ENCODE measurements at regions not wholly inside any gene's neighbourhood (a gene's known extent, or its start where the extent isn't known, plus 50 kb on each side); places are given as distances from the start of the nearest gene placed in this dataset.

DNA sequence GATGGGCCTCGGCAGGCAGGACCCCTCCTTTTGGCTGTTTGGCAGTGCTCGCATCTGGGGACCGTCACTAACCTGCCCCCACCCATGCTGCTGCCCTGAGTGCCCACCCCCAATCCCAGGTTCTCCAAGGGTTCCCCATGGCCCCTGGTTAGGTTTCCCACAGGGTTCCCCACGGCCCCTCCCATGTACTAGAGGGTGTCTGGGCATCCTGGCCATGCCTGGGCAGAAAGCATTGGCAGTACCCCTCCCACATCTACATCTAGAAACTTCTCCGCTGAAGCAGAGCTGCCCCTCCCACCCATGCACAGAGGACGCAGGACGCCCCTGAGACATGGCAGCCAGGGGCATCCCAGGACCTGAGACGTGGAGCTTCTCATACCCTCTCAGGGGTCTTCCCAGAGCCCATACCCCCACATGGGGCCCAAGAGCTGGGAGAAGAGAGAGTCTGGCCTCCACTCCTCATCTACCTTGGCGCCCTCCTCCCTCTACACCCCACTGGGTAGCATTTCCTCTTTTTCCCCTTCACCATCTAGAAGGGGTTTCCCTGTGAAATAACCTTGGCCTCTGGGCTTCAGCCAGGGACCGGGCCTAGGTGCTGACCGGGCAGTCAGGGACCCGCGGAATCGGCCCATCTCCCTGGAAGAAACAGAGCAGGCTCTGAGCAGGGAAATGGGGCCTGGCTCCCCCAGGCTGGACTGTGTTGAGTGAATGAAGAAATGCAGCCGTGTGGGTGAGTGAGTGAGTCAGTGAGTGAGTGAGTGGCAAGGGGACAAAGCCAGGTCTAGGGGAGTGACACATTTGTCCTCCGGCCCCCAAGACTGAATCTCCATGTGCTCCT, 987.3 kb downstream of the BRD1 start:
- H3K4me3 ChIP-seq (ENCODE audit: low read length in 2 of 2) = no peak overlapping the region
- no peak overlapping the region for H3K9ac ChIP-seq (ENCODE audit: low read depth in 1 of 2, low read length in 2 of 2)
- no peaks in the 10 kb centered on the region for H3K36me3 ChIP-seq (ENCODE audit: control insufficient read depth in 2 of 2, insufficient read depth in 2 of 2, low read length in 2 of 2)
- H3K9me3 ChIP-seq (ENCODE audit: control insufficient read depth in 2 of 2, low read length in 2 of 2) = peaks cover 0 to 5% of the 10 kb centered on the region in 2 donors
- H3K27ac ChIP-seq (ENCODE audit: low read depth in 2 of 2, low read length in 2 of 2) = no peak overlapping the region
- peaks cover 0 to 2% of the 10 kb centered on the region in 2 donors for H3K27me3 ChIP-seq (ENCODE audit: control insufficient read depth in 2 of 2, insufficient read depth in 2 of 2, low read length in 2 of 2)
- H3K4me1 ChIP-seq (ENCODE audit: control insufficient read depth in 2 of 2, insufficient read depth in 2 of 2, low read length in 2 of 2) = no peaks in the 10 kb centered on the region

DNA sequence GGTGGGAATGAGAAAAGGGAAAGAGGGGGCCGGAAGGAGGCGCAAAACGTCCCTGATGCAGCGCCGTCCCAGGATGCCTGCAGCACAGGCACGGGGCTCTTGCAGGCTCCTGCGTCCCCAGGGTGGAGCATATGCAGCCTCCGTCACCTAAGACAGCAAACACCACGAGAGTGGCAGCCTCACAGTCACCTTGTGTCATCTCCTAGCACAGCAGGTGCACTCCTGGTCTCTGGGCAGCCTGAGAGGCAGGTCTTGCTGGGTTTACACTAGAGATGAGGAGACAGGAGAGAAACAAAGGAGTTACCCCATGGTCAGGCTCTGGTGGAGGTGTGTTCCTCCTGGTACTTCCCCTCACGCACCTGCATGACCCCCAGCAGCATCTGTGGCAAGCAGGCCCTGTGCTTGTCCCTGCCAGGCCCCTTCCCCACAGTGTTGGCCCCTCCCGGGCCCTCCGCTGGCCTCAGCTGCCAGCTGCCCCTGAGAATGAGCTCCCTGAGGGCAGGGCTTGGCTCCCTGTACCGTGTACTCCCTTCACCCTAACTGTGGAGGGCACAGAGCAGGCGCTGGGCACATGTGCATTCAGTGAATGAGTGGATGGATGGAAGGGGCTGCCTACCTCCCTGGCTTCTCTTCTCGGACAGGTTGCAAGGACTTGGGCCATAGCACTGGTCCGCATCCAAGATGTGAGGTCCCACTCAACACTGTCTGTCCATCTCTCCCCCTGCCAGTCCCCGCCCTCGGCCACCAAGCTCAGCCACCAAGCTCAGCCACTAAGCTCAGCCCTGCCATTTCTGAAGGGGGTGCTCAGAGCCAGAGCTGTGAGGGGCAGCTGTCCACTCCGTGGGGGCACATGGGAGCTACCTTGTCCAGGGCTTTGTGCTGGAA, 988.6 kb downstream of the BRD1 start:
- Histone ChIP-seq H3K36me3 (ENCODE audit: control insufficient read depth in 2 of 2, insufficient read depth in 2 of 2, low read length in 2 of 2) (no peaks in the 10 kb centered on the region), H3K9me3 (ENCODE audit: control insufficient read depth in 2 of 2, low read length in 2 of 2) (peaks cover 0 to 5% of the 10 kb centered on the region in 2 donors), H3K4me1 (ENCODE audit: control insufficient read depth in 2 of 2, insufficient read depth in 2 of 2, low read length in 2 of 2) (no peaks in the 10 kb centered on the region), H3K27ac (ENCODE audit: low read depth in 2 of 2, low read length in 2 of 2) (no peak overlapping the region), H3K9ac (ENCODE audit: low read depth in 1 of 2, low read length in 2 of 2) (no peak overlapping the region), H3K27me3 (ENCODE audit: control insufficient read depth in 2 of 2, insufficient read depth in 2 of 2, low read length in 2 of 2) (peaks cover 0 to 2% of the 10 kb centered on the region in 2 donors), H3K4me3 (ENCODE audit: low read length in 2 of 2) (no peak overlapping the region)

DNA sequence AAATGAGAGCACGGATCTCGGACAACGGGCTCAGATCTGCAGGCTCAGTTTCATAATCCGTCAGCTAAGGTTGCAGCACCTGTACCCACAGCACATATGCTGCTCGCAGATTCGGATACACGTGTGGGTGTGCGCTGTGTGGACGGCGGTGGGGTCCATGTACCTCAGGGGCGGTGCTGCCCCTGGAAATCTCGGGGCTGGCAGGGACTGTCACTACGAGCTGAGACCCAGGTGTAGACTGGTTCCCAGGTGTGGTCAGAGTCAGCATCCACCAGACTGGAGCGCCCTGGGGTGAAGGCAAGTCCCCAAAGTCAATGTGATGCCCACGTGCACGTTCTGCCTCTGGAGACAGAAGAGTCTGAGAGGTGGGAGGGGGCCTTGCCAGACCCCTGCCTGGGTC, 989.3 kb downstream of the BRD1 start:
- Histone ChIP-seq H3K4me3 (ENCODE audit: low read length in 2 of 2) (no peak overlapping the region), H3K9me3 (ENCODE audit: control insufficient read depth in 2 of 2, low read length in 2 of 2) (peaks cover 0 to 5% of the 10 kb centered on the region in 2 donors), H3K27ac (ENCODE audit: low read depth in 2 of 2, low read length in 2 of 2) (no peak overlapping the region), H3K4me1 (ENCODE audit: control insufficient read depth in 2 of 2, insufficient read depth in 2 of 2, low read length in 2 of 2) (no peaks in the 10 kb centered on the region), H3K36me3 (ENCODE audit: control insufficient read depth in 2 of 2, insufficient read depth in 2 of 2, low read length in 2 of 2) (no peaks in the 10 kb centered on the region), H3K27me3 (ENCODE audit: control insufficient read depth in 2 of 2, insufficient read depth in 2 of 2, low read length in 2 of 2) (peaks cover 0 to 2% of the 10 kb centered on the region in 2 donors), H3K9ac (ENCODE audit: low read depth in 1 of 2, low read length in 2 of 2) (no peak overlapping the region)

DNA sequence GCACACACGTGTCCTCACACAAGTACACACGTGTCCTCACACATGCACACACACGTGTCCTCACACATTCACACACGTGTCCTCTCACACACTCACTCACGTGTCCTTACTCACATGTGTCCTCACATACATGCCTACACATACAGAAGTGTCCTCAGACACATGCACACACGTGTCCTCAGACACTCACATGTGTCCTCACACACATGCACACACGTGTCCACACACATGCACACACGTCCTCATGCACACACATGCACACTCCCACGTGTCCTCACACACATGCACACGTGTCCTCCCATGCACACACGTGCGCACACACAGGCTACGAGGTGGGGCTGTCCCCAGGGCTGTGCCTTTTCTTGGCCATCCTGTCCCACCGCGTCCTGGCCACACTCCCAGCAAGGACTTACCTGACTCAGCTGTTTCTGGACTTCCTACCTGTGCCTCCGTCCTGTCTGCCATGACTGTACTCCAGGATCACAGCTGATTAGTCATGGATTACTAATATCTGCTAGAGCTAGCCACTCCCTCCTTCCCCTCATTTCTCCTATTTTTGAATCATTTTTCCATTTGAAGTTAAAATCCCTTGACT, 990.2 kb downstream of the BRD1 start:
- Histone ChIP-seq H3K4me1 (ENCODE audit: control insufficient read depth in 2 of 2, insufficient read depth in 2 of 2, low read length in 2 of 2) (no peaks in the 10 kb centered on the region), H3K27me3 (ENCODE audit: control insufficient read depth in 2 of 2, insufficient read depth in 2 of 2, low read length in 2 of 2) (peaks cover 0 to 2% of the 10 kb centered on the region in 2 donors), H3K27ac (ENCODE audit: low read depth in 2 of 2, low read length in 2 of 2) (no peak overlapping the region), H3K4me3 (ENCODE audit: low read length in 2 of 2) (no peak overlapping the region), H3K9ac (ENCODE audit: low read depth in 1 of 2, low read length in 2 of 2) (no peak overlapping the region), H3K36me3 (ENCODE audit: control insufficient read depth in 2 of 2, insufficient read depth in 2 of 2, low read length in 2 of 2) (no peaks in the 10 kb centered on the region), H3K9me3 (ENCODE audit: control insufficient read depth in 2 of 2, low read length in 2 of 2) (peaks cover 2 to 5% of the 10 kb centered on the region in 2 donors)

DNA sequence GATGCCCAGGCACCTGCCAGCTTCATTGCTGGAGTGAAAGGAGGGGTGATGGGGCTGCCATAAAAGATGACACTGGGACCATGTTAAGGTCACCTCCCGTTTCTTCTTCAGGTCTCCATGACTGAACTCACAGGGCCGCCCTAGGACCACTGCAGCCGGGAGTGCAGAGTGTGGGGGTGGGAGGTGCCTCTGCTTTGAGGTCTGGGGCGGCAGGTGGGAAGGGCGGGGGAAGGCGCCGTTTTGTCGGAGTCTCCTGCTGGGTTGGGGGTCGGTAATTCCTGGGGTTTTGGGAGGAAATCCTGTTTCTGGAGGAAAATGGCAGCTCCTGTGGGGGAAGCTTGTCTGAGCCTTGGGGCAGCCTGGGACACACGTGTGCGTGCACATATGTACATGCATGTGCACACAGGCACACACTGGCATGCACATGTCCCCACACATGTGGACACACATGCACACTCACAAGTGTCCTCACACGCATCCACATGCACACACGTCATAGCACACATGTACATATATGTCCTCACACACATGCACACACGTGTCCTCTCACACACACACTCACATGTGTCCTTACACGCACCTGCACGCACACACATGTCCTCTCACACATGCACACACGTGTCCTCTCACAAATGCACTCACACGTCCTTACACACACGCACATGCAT, 990.9 kb downstream of the BRD1 start:
- no peaks in the 10 kb centered on the region for H3K4me1 ChIP-seq (ENCODE audit: control insufficient read depth in 2 of 2, insufficient read depth in 2 of 2, low read length in 2 of 2)
- no peak overlapping the region for H3K9ac ChIP-seq (ENCODE audit: low read depth in 1 of 2, low read length in 2 of 2)
- H3K4me3 ChIP-seq (ENCODE audit: low read length in 2 of 2) = no peak overlapping the region
- peaks cover 0 to 2% of the 10 kb centered on the region in 2 donors for H3K27me3 ChIP-seq (ENCODE audit: control insufficient read depth in 2 of 2, insufficient read depth in 2 of 2, low read length in 2 of 2)
- H3K27ac ChIP-seq (ENCODE audit: low read depth in 2 of 2, low read length in 2 of 2) = no peak overlapping the region
- peaks cover 2 to 5% of the 10 kb centered on the region in 2 donors for H3K9me3 ChIP-seq (ENCODE audit: control insufficient read depth in 2 of 2, low read length in 2 of 2)
- no peaks in the 10 kb centered on the region for H3K36me3 ChIP-seq (ENCODE audit: control insufficient read depth in 2 of 2, insufficient read depth in 2 of 2, low read length in 2 of 2)

DNA sequence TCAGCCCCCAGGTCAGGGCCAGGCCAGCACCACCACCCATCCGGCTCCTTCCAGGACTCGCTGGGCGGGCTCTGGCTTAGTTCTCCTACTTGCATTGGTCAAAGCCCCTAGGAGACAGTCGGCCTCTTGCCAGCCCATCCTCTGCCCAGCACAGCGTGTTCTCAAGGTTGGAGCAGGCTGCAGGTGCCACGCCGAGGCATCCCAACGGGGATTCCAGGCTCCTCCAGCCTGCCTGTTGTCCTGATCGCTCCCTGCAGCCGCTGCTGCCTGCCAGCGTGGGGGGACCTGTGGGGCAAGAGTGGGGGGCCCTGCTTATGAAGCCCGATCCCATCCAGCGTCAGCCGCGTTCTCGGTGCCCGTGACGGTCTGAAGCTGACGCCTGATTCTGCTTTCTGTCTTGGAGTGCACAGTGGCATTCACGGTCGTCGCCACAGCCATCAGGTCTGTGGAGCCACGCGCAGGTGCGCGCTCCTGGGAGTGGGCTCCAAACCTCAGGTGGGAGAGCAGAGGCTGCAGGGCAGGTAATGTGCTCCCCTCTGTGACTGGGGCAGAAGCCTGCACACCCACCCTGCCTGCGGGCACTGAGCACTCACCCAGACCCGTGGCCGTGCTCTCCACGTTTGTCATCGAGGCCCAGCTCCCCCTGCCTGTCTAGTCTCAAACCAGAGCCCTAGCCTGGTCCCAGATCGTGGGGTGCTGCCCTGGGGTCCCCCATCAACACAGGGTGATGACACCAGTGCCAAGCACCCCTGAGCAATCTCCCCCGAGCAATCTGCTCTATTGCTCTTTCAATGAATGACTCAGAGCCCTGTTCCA, 991.6 kb downstream of the BRD1 start:
- Histone ChIP-seq H3K9ac (ENCODE audit: low read depth in 1 of 2, low read length in 2 of 2) (no peak overlapping the region), H3K27me3 (ENCODE audit: control insufficient read depth in 2 of 2, insufficient read depth in 2 of 2, low read length in 2 of 2) (peaks cover 0 to 2% of the 10 kb centered on the region in 2 donors), H3K36me3 (ENCODE audit: control insufficient read depth in 2 of 2, insufficient read depth in 2 of 2, low read length in 2 of 2) (no peaks in the 10 kb centered on the region), H3K27ac (ENCODE audit: low read depth in 2 of 2, low read length in 2 of 2) (no peak overlapping the region), H3K9me3 (ENCODE audit: control insufficient read depth in 2 of 2, low read length in 2 of 2) (peaks cover 2 to 5% of the 10 kb centered on the region in 2 donors), H3K4me3 (ENCODE audit: low read length in 2 of 2) (no peak overlapping the region), H3K4me1 (ENCODE audit: control insufficient read depth in 2 of 2, insufficient read depth in 2 of 2, low read length in 2 of 2) (no peaks in the 10 kb centered on the region)

DNA sequence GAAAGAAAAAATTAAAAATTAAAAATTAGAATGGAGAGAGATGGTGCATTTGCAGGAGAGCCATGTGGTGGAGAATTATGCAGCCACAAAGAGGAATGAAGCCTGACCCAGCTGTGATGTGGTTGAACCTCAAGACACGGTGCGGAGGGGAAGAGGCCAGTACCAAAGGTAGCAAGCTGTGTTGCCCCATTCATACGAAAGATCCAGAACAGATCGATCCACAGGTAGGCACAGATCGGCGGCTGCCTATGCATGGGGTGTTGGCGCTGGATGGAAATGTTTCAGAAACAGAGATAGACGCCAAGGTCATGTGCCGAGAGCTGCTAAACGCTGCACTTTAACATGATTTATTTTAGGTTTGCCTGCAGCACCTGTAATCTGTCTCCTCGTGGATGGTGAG, 992.3 kb downstream of the BRD1 start:
- no peaks in the 10 kb centered on the region for H3K4me1 ChIP-seq (ENCODE audit: control insufficient read depth in 2 of 2, insufficient read depth in 2 of 2, low read length in 2 of 2)
- H3K27ac ChIP-seq (ENCODE audit: low read depth in 2 of 2, low read length in 2 of 2) = no peak overlapping the region
- H3K9ac ChIP-seq (ENCODE audit: low read depth in 1 of 2, low read length in 2 of 2) = no peak overlapping the region
- peaks cover 2 to 5% of the 10 kb centered on the region in 2 donors for H3K9me3 ChIP-seq (ENCODE audit: control insufficient read depth in 2 of 2, low read length in 2 of 2)
- peaks cover 0 to 2% of the 10 kb centered on the region in 2 donors for H3K27me3 ChIP-seq (ENCODE audit: control insufficient read depth in 2 of 2, insufficient read depth in 2 of 2, low read length in 2 of 2)
- H3K4me3 ChIP-seq (ENCODE audit: low read length in 2 of 2) = no peak overlapping the region
- H3K36me3 ChIP-seq (ENCODE audit: control insufficient read depth in 2 of 2, insufficient read depth in 2 of 2, low read length in 2 of 2) = no peaks in the 10 kb centered on the region

DNA sequence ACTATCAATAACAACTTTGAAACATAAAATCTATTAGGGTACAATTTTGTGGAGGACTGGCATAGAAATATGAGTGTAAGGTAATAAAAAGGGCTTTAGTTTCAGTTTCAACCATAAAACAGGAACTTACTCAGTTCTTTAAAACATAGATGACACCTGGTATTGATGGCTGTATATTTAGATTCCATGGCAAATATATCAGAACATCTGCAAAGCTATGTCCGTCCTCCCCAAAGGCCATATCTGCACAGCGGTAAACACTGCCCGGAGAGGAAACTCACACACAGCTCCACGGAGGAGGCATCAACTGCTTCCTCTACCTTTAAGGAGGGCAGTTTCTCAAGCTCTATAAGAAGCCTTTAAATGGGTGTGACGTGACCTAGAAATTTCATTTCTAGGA, 993.3 kb downstream of the BRD1 start:
- peaks cover 0 to 2% of the 10 kb centered on the region in 2 donors for H3K27me3 ChIP-seq (ENCODE audit: control insufficient read depth in 2 of 2, insufficient read depth in 2 of 2, low read length in 2 of 2)
- no peak overlapping the region for H3K4me3 ChIP-seq (ENCODE audit: low read length in 2 of 2)
- no peaks in the 10 kb centered on the region for H3K36me3 ChIP-seq (ENCODE audit: control insufficient read depth in 2 of 2, insufficient read depth in 2 of 2, low read length in 2 of 2)
- no peak overlapping the region for H3K9ac ChIP-seq (ENCODE audit: low read depth in 1 of 2, low read length in 2 of 2)
- no peaks in the 10 kb centered on the region for H3K4me1 ChIP-seq (ENCODE audit: control insufficient read depth in 2 of 2, insufficient read depth in 2 of 2, low read length in 2 of 2)
- H3K9me3 ChIP-seq (ENCODE audit: control insufficient read depth in 2 of 2, low read length in 2 of 2) = peaks cover 2 to 5% of the 10 kb centered on the region in 2 donors
- no peak overlapping the region for H3K27ac ChIP-seq (ENCODE audit: low read depth in 2 of 2, low read length in 2 of 2)

DNA sequence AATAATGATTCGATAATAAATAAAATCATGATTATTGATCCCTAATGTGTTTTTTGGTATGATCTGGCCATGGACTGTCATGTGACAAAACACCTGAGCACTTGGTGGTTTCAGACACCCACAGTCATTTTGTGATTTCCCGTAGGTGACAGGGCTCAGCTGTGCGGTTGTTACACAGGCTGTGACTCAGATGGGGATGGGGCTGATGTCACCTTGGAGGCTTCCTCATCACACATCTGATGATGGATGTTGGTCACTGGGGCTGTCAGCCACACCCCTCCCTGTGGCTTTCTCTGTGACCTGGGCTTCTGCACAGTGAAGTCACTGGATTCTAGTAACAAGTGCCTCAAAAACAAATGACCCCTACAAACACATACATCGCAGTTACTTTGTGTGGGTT, 995.1 kb downstream of the BRD1 start:
- H3K9ac ChIP-seq (ENCODE audit: low read depth in 1 of 2, low read length in 2 of 2) = no peak overlapping the region
- H3K27ac ChIP-seq (ENCODE audit: low read depth in 2 of 2, low read length in 2 of 2) = no peak overlapping the region
- H3K4me1 ChIP-seq (ENCODE audit: control insufficient read depth in 2 of 2, insufficient read depth in 2 of 2, low read length in 2 of 2) = no peaks in the 10 kb centered on the region
- no peaks in the 10 kb centered on the region for H3K36me3 ChIP-seq (ENCODE audit: control insufficient read depth in 2 of 2, insufficient read depth in 2 of 2, low read length in 2 of 2)
- peaks cover 2 to 5% of the 10 kb centered on the region in 2 donors for H3K9me3 ChIP-seq (ENCODE audit: control insufficient read depth in 2 of 2, low read length in 2 of 2)
- no peaks in the 10 kb centered on the region for H3K27me3 ChIP-seq (ENCODE audit: control insufficient read depth in 2 of 2, insufficient read depth in 2 of 2, low read length in 2 of 2)
- H3K4me3 ChIP-seq (ENCODE audit: low read length in 2 of 2) = no peak overlapping the region
